NCI-H128 (cell line): ENCODE measurements at regions not wholly inside any gene's neighbourhood (a gene's known extent, or its start where the extent isn't known, plus 50 kb on each side); places are given as distances from the start of the nearest gene placed in this dataset.

Experiments
- DNase-seq: peaks from one replicate; lab custom pipeline; 2025; ENCODE audit not compliant: unreplicated experiment; lab: John Stamatoyannopoulos, UW

DNA sequence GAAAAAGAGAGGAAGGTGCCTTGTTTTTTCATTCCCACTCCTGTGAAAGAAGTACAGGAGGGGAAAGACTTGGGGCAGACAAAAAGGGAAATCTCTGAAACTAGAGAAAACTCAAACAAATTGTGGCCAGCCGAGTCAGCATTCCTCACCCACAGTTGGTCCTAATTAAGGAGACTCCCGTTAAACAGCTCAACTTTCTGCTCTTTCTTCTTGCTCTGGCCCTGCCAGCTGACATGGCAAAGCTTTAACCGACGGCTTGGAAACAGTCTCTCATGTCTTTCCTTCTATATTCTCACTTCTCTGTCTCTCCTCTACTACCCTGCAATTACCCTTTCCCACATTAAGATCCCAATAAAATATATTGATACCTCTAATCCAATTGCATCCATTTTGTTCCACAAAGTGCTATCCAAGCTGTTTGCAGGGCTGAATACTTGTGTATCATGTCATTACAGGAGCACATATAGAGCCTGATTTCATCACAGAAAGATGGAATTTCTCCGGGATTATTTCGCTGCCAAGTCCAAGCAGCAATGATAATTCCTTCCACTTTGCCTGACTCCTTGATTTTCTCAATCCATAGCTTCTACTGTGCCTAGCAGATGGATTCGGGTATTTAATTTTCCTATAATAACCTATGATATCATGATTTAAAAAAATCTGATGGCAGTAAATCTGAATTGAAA, 65.4 kb upstream of the IPO9 start:
- no peak for DNase-seq

DNA sequence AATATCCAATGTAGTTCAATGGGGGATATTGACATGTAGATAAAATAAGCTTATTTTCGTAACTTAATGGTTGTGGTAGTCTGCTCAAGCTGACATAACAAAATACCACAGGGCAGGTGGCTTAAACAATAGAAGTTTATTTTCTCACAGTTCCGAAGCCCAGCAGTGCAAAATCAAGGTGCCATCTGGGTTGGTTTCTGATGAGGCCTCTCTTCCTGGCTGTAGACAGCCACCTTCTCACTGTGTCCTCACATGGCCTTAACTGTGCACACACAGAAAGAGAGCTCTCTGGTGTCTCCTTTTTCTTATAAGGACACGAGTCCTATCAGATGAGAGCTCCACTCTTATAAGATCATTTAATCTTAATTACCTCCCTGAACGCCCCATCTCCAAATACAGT, 64.8 kb upstream of the IPO9 start:
- no peak for DNase-seq

DNA sequence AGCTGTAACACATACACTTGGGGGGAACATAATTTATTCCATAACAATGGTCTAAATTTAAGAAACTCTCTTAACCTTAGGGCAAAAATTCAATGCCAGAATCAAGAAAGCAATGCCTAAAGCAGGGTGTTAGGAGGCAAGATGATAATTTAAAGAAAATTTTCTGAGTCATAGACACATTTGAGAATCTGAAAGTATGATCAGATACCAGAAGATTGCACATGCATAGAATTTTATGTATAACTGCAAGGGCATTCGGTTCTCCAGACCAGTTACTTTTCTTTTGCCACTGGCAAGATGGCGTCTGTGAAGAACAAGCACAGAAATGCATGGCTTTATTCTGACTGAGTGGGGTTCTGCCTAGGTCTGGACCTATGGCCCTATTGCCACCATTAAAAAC, 64.4 kb upstream of the IPO9 start:
- no peak for DNase-seq

DNA sequence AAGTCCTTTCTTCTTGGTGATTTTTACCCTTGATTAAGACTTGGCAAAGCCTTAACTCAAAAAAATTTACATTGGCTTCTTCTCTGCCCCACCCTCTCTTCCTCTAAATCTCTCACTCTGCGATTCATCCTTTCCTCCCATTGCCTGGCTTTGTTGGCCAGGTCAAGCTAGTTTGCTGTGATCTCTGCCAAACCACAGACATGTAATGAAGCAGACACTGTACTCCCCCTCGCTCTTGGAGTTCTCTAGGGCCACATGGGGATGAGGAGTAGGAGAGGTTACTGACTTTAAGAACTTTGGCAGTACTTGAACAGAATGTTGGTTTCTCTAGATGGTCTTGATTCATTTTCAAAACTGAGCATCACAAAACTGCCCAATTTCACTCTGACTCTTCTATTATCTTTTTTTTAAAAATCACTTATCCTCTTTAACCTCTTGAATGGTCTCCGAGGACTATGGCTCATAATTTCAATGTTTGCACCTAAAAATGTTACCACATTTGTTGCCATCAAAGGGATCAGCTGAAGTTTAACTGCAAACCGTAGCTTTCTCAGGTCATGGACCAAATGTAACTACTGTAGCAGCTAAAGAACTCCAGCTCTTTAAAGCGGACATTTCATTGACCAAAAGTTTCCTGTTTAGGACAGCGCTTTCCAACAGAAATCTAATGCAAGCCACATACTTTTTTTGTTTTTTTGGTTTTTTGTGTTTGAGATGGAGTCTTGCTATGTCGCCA, 62.7 kb upstream of the IPO9 start:
- DNase-seq = no peak

GRCh38 chr1:201767339-201767738, 61.6 kb upstream of the IPO9 start:
- no peak for DNase-seq

- no peak for DNase-seq
These were observed 59.9 kb upstream of the IPO9 start for GRCh38 chr1:201769072-201769471.

- no peak for DNase-seq
These were observed 59.0 kb upstream of the IPO9 start for GRCh38 chr1:201769966-201770365.

- no peak for DNase-seq
These were observed 57.5 kb upstream of the IPO9 start for GRCh38 chr1:201771466-201771865.

DNA sequence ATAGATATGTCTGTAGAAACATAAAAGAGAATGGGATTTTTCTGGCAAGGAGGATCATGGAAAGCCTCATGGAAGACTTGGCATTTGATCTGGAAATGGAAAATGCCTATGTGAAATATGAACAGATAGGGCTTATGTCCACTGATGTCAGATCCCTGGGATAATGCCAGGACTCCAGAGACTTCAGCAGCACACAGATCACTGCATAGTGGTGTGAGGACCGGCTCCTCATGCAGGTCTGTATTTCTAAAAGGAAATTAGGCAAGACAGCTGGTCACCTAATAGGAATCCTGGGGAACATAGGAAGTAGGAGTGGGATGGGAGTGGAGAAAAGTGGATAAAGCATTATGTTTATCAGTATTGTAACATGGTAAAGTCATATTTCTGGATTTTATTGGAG, 56.8 kb upstream of the IPO9 start:
- no peak for DNase-seq

GRCh38 chr1:201773764-201774163, 55.2 kb upstream of the IPO9 start:
- no peak for DNase-seq

- no peak for DNase-seq
These were observed 54.6 kb upstream of the IPO9 start for GRCh38 chr1:201774224-201774982.

DNA sequence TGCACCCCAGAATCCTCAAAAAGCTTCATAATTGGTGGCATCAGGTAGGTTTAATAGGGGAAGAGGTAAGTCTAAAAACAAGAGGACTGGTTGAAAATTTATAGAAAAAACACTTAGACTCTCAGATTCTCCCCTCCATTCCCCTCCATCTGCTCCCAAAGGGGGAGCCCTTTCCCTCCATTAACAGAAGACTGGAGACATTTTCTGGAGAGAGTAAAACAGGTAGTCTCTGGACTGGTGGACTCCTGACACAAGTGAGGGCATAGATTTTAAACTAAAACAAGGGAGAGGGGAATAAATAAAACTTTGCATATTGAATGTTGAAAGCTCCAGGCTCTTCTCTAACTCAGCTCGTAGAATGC, 54.0 kb upstream of the IPO9 start:
- no peak for DNase-seq

DNA sequence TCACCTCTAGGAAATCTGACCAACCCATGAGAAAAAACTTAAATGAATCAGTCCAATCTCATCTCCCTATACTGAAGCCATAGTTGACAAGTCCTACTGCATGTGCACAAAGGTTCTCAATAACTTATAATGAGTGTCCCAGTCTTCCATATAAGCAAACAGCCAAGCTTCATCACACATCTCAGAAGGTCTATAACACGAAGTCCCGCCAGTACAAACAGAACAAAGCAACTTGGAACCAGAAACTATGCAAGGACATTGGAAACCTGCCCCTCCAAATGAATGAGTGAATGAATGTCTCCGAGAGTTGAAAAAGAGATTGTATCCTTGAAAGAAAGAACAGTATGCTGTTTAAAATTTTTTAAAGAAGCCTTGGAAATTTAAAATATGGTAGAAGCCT, 53.6 kb upstream of the IPO9 start:
- no peak for DNase-seq

DNA sequence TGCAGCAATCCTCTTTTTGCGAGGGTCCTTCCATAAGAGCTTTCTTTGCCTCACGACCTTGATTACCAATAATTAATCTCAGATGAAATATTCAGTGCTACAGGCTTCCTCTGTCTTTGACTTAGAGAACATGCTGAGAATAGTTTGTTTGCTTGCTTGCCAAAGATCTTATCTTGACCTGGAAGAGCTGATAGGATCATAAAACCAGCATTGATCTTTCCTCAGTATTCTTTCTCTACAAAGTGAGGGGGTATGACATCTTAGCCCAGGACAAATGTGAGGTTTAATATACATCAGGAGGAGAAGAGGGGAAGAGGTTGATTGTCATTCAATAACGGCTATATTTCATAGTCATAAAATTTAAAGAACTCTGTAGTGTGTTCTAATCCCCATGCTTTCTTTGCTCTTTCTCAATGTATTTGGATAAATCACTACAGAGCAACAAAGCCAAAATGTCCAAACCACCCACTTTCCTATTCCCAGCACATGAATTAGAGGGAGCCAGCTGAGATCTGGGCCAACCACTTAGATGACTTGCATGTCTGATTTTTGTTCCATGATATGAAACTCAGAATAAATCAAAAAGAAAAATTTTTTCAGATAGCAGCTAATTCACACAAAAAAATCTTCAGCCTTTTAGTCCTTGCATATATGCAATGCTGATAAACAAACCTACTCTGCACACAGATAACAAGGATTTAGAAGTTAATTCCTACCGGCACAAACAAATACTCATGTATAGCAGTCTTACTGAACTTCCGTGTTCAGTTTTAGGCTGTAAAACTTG, 50.5 kb upstream of the IPO9 start:
- DNase-seq = no peak
